NCI-H2227 (cell line): ENCODE measurements at regions not wholly inside any gene's neighbourhood (a gene's known extent, or its start where the extent isn't known, plus 50 kb on each side); places are given as distances from the start of the nearest gene placed in this dataset.

Source experiments
- DNase-seq: peaks from one replicate; lab custom pipeline; 2025; ENCODE audit not compliant: unreplicated experiment; lab: John Stamatoyannopoulos, UW

GRCh38 chr3:170784406-170784805 is 85.6 kb downstream of the RPL22L1 start:
- no peak for DNase-seq

DNA sequence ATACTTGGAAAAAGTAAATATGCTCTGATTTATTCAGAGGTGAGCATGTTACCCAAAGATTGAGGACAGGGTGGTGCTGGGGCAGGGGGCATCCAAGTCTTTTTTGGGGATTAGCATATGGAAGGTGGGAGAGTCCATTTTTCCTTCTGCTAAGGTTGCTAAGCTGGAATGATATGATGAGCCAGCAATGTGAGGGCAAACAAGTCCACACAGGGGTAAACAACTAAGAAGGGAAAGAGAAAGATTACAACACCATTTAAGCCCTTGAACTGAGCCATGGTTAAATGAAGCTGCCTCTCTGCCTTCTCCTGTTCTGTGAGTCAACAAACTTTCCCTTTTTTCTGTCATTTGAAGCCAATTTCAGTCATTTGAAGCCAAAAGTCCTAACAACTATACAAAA is 89.0 kb downstream of the RPL22L1 start:
- no peak for DNase-seq

GRCh38 chr3:170780471-170780870 is 89.5 kb downstream of the RPL22L1 start:
- DNase-seq = no peak

- no peak for DNase-seq
Measured at GRCh38 chr3:170778240-170779217, 91.5 kb downstream of the RPL22L1 start.

DNA sequence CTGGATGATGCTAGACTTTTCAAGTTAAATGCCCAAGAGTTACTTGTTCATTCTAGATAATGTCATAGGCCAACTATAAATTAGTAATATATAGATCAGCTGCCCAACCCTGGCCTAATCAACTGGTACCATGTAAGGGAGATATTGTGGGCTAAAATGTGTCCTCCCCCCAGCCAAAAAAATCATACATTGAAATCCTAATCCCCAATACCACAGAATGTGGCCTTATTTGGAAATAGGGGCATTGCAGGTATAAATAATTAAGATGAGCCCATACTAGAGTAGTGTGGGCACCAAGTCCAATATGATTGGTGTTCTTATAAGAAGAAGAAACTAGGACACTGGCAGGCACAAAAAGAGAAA is 92.5 kb downstream of the RPL22L1 start:
- DNase-seq = no peak

DNA sequence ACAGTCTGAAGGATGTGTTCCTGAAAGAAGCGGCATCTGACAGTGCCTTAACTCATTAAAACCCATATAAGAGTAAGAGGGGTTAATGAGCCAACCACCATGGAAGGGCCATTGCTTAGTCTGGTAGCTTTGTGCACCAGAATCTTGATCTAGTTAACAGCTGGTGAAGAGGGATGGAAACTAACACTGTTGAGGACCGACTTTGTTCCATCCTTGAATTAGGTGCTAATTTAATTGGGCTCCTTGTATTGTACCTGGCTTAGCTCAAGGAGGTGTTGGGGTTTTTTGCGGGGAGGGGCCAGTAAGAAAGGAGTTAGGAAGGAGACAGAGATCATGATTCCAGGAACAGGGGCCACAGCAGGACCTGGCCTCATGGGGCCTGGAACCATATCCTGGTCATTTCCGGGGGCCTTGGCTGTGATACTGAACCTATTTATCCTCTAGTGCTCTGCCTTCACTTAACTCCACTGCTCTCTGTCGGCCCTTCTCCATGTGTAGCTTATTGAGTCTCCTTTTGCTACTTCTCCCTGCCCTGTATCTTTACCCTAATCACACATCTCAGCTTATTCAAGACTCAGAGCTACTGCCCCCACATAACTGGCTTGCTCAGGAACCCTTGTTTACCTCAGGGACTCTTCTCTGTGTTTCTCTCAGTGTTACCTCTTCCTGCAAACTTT is 93.0 kb downstream of the RPL22L1 start:
- DNase-seq = no peak

GRCh38 chr3:170773682-170774425 is 96.1 kb downstream of the RPL22L1 start:
- no peak for DNase-seq

- no peak for DNase-seq
Measured at GRCh38 chr3:170772175-170772574, 97.8 kb downstream of the RPL22L1 start.

DNA sequence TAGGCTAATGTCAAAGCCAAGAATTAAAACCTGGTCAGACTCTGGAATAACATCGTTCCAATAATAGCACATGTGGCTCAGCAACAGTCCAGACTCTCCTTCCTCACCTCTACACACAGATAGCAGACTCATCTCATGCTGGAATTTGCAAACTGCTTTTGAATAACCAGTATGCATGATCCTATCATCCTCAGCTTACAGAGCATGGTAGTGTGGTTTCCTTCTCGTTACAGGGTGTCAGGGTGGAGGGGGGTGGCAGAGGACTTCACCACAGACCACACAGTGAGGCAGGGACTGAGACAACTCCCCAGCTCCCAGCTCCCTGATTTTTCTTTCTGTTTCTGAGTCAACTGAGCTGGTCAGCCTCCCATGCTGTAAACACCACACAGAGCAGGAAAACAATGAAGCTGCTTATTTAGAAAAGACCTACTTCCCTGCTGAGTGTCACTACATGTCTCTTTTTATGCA is 101.6 kb downstream of the RPL22L1 start:
- DNase-seq = peak; percentile 36

- no peak for DNase-seq
Measured at GRCh38 chr3:170767576-170767941, 102.4 kb downstream of the RPL22L1 start.

GRCh38 chr3:170766823-170767575 is 103.0 kb downstream of the RPL22L1 start:
- DNase-seq = no peak

DNA sequence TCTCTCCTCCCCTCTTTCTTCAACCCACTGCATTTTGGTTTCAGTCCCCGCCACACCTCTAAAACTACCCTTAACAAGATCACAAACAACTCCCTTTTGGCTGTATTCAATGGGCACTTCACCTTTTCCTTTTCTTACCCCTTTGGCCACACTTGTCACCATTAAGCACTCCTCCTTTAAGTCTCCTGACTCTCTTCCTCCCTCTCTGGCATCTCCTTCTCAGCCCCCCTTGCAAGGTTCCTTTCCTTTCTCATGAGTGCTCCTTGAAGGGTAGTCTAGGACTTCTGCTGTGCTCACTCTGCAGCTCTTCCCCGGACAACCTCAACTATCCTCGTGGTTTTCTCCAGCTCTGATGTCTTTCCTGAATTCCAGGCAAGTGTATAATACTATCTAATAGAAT is 103.7 kb downstream of the RPL22L1 start:
- no peak for DNase-seq

DNA sequence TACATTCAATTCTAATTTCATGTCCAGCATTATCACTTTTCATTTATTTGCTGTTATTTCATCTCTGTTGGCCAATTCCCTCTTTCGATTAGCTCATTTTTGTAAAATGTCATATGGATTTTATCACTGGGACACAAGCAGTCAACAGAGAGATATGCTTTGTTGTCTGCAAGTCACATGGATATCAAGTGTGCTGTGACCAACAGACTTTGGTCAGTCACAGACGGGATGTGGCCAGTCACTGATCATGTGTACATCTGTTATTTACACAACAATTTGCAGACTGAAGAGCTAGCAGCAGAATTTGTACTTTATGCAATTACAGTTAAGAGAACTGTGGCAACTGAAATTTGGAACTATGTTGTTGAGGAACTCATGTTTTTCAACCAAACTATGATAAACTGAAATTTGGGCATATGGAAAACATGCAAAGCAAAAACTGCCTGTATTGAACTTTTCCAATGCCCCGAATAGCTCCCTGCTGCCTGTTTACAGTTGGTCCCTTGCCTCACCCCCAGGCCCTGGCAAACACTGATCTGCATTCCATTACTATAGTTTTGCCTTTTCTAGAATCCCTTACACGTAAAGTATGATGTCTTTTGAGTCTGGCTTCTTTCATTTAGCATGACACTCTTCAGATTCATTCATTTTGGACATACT is 104.4 kb downstream of the RPL22L1 start:
- DNase-seq = no peak

DNA sequence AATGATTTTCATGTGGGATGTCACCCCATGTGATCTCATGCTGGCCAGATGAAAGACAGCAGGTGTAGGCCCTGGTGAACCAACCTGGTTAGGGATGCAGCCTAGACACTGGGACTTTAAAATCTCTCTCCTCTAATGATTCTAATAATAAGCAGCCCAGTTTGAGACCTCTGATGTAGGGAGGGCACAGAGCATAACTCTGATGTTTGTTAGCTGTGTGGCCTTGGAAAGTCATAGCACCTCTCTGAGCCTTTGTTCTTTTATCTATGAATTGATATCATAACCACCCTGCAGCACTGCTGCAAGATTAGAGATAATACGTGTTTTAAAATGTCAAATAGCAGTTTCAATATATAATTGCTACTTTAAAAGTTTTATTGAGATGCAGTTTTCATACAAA is 106.0 kb downstream of the RPL22L1 start:
- DNase-seq = no peak

DNA sequence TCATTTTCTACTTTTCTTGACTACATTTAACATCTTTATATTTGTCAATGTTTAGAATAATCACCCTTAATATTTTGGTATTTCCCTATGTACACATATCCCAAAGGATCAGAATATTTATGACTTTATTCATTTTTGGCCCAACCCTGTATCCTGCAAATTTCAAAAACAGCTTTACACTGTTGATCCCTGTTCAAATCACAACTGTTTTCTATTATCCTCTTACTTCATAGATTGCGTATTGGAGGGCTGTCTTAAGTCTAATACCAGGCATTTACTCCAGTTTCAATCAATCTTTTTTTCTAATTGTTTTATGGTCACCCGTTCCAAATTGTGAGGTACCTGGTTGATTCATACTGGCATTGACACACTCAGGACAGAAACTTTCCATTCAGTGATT is 107.9 kb downstream of the RPL22L1 start:
- no peak for DNase-seq

DNA sequence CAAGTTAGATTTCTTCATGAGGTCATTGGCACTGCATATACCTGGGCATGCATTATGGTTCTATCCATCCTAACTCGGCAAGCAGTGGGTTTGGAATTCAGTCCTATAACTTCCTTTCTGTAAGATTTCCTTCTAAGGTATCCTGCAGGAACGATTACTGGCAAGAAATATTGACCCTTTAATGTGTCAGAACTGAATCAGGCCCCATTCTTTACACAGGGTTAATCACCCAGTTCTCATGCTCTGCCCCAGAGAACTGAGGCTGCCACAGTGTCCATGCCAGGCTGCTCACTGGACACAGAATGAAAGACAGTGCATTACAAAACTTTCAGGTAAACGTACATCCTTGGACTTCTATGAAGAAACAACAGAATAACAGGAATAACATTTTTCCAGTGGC is 108.9 kb downstream of the RPL22L1 start:
- no peak for DNase-seq

DNA sequence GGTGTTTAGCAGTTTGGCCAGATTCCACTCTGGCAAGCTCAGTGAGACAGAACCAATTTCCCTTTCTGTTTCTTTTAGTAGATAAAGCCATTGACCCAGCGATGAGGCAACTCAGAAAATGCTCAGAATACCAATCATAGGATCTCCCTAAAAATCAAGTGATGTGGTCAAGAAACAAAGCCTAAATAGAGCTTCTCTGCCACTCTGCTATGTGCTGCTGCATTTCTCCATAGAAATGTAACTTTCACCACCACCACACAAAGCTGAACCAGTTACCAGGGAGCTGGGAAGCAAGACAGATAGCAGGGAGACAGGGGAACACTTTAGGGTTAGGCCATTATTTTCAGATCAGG is 109.8 kb downstream of the RPL22L1 start:
- DNase-seq = no peak

DNA sequence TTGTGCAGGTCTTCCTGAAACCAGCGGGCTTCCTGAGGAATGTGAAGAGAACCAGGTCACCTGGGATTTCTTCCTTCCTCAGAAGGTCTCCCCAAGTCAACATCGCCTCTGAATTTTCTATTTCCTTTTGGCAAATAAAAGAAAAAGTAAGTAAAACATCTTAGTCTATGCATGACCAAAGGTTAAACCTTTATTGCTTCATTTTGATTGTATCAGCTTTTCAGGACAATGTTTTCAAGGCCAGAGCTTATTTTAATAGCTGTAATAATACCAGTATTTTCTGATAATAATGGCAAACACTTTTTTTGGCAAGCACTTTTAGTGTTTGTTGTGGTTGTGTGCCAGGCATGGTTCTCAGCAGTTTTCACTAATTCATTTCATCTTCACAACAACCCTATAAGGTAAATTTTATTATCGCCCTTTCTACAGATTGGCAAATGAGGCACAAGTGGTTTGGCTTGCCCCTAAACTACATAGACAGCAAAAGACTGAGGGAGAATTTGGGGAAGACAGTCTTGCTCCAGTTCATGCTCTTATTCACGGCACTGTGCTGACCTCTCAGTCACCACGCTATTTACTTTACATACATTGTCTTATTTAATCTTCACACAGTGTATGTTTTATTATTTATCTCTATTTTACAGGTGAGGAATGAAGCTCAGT is 110.4 kb downstream of the RPL22L1 start:
- DNase-seq = no peak

DNA sequence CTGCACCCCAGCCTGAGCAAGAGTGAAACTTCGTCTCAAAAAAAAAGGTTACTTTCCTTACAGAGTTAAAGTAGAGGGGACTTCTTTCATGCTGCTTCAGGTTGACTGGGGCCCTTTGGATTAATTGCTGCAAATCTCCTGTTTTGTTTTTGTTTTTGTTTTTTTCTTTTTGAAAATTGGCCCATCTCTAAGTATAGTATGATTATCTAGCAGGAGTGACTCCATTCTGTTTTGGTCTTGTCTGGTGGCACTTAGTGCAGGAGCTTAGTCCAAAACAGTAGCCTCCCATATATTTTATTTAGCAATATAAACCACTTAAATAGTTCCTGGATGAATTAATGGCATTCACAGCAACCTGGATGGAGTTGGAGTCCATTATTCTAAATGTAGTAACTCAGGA is 113.0 kb downstream of the RPL22L1 start:
- no peak for DNase-seq

GRCh38 chr3:170754311-170754693 is 115.7 kb downstream of the RPL22L1 start:
- no peak for DNase-seq
